GM23338 (cell line): ENCODE measurements at regions not wholly inside any gene's neighbourhood (a gene's known extent, or its start where the extent isn't known, plus 50 kb on each side); places are given as distances from the start of the nearest gene placed in this dataset.

Experiments used
- ATAC-seq: fragments of 200-7000 bp; cut with Tn5 transposase; 3 replicates; pipeline ENCODE4 v1.9.1; 2020
- DNase-seq: peaks from one replicate; pipeline ENCODE4 v3.0.0-alpha.2; 2015; ENCODE audit warnings: low spot score
- H2AFZ ChIP-seq: fragments of 200-600 bp; sonication (generic); 2 replicates; pipeline ENCODE4 v1.8.0; 2016; ENCODE audit warnings: antibody characterized with exemption, mild to moderate bottlenecking, moderate library complexity
- H3F3A ChIP-seq: fragments of 200-600 bp; sonication (generic); replicated peaks from 2 replicates; pipeline ENCODE4 v1.8.0; 2017; ENCODE audit warnings: antibody characterized with exemption, mixed run types, low read depth
- H3K27ac ChIP-seq: fragments of 200-600 bp; sonication (generic); 2 replicates; pipeline ENCODE4 v1.6.1; 2016; ENCODE audit warnings: low read depth
- H3K27me3 ChIP-seq: fragments of 200-600 bp; sonication (generic); 2 replicates; pipeline ENCODE4 v1.8.0; 2016; ENCODE audit warnings: mild to moderate bottlenecking, mixed run types, moderate library complexity; ENCODE audit not compliant: insufficient read depth
- H3K36me3 ChIP-seq: fragments of 200-600 bp; sonication (generic); 2 replicates; pipeline ENCODE4 v1.8.0; 2016; ENCODE audit warnings: mild to moderate bottlenecking; ENCODE audit not compliant: insufficient read depth
- H3K4me1 ChIP-seq: fragments of 200-600 bp; sonication (generic); 2 replicates; pipeline ENCODE4 v1.8.0; 2016; ENCODE audit warnings: mild to moderate bottlenecking, moderate library complexity; ENCODE audit not compliant: insufficient read depth
- H3K4me2 ChIP-seq: fragments of 200-600 bp; sonication (generic); 2 replicates; pipeline ENCODE4 v1.7.1; 2017; ENCODE audit warnings: mixed run types
- H3K4me3 ChIP-seq: fragments of 200-600 bp; sonication (generic); 2 replicates; pipeline ENCODE4 v1.6.1; 2016; ENCODE audit warnings: mixed run types
- H3K79me2 ChIP-seq: fragments of 200-600 bp; sonication (generic); replicated peaks from 2 replicates; pipeline ENCODE4 v1.8.0; 2017; ENCODE audit warnings: mild to moderate bottlenecking; ENCODE audit not compliant: insufficient read depth
- H3K9me2 ChIP-seq: fragments of 200-600 bp; sonication (generic); 2 replicates; pipeline ENCODE4 v1.8.0; 2017; ENCODE audit not compliant: insufficient read depth
- H4K20me1 ChIP-seq: fragments of 200-600 bp; sonication (generic); replicated peaks from 2 replicates; pipeline ENCODE4 v1.8.0; 2017; ENCODE audit warnings: mild to moderate bottlenecking; ENCODE audit not compliant: insufficient read depth
- H3K27ac Mint-ChIP-seq: 2 replicates; pipeline ENCODE4 v1.8.0; 2020; ENCODE audit warnings: inconsistent platforms, mild to moderate bottlenecking, moderate library complexity, mixed read lengths
- H3K27me3 Mint-ChIP-seq: 3 replicates; pipeline ENCODE4 v1.8.0; 2022; ENCODE audit warnings: low read depth, mild to moderate bottlenecking, moderate library complexity, mixed read lengths, inconsistent platforms; ENCODE audit not compliant: insufficient read depth, poor library complexity
- H3K36me3 Mint-ChIP-seq: 3 replicates; pipeline ENCODE4 v1.8.0; 2021; ENCODE audit warnings: low read depth, mild to moderate bottlenecking, inconsistent platforms, moderate library complexity, mixed read lengths
- H3K4me1 Mint-ChIP-seq: 3 replicates; pipeline ENCODE4 v1.8.0; 2020; ENCODE audit warnings: mild to moderate bottlenecking, inconsistent platforms, mixed read lengths
- H3K4me3 Mint-ChIP-seq: 3 replicates; pipeline ENCODE4 v1.8.0; 2021; ENCODE audit warnings: moderate library complexity, mild to moderate bottlenecking, inconsistent platforms, mixed read lengths
- H3K9me3 Mint-ChIP-seq: 3 replicates; pipeline ENCODE4 v1.8.0; 2020; ENCODE audit warnings: moderate library complexity, mild to moderate bottlenecking, inconsistent platforms, mixed read lengths
- CTCF ChIP-seq, 2 experiments: fragments of 200-600 bp in 1 of 2; sonication (generic) in 1 of 2; conservative IDR thresholded peaks; 2 replicates each; pipeline versions ENCODE4 v1.5.1 to v1.6.1; 2016 to 2017; ENCODE audit warnings: antibody characterized with exemption in 2 of 2, low read depth in 2 of 2, mild to moderate bottlenecking in 2 of 2, moderate library complexity in 1 of 2
- EZH2 ChIP-seq: fragments of 200-600 bp; sonication (generic); IDR thresholded peaks from one replicate; pipeline ENCODE4 v1.8.0; 2017; ENCODE audit warnings: antibody characterized with exemption, mild to moderate bottlenecking, low read depth; ENCODE audit not compliant: unreplicated experiment
- JUNB ChIP-seq: IDR thresholded peaks from one replicate; pipeline ENCODE4 v1.6.1; 2016; ENCODE audit warnings: antibody characterized with exemption; ENCODE audit not compliant: unreplicated experiment
- NANOG ChIP-seq: IDR thresholded peaks from 2 replicates; pipeline ENCODE4 v1.6.1; 2016; ENCODE audit warnings: antibody characterized with exemption, borderline replicate concordance
- POLR2AphosphoS5 ChIP-seq: IDR thresholded peaks from 2 replicates; pipeline ENCODE4 v1.6.1; 2016; ENCODE audit warnings: antibody characterized with exemption, low read depth
- REST ChIP-seq: IDR thresholded peaks from one replicate; pipeline ENCODE4 v1.6.1; 2018; ENCODE audit warnings: antibody characterized with exemption; ENCODE audit not compliant: unreplicated experiment
- STAT1 ChIP-seq: IDR thresholded peaks from one replicate; pipeline ENCODE4 v1.6.1; 2016; ENCODE audit warnings: antibody characterized with exemption; ENCODE audit not compliant: unreplicated experiment
- ZNF114 ChIP-seq: fragments of 250-450 bp; sonication (Bioruptor Pico); IDR thresholded peaks from 2 replicates; pipeline ENCODE4 v1.5.0; 2020; ENCODE audit warnings: mild to moderate bottlenecking, moderate library complexity
- ZNF331 ChIP-seq: fragments of 250-450 bp; sonication (Bioruptor Pico); IDR thresholded peaks from 2 replicates; pipeline ENCODE4 v1.5.0; 2020; ENCODE audit warnings: low read depth, mild to moderate bottlenecking, moderate library complexity

GRCh38 chr10:33835556-33835955, 501.1 kb upstream of the NRP1 start:
- Mint-ChIP-seq H3K27me3 (peaks cover 4% of the 10 kb centered on the region), H3K9me3 (no peaks in the 10 kb centered on the region; the same call in none of the 3 replicates), H3K4me3 (no peak overlapping the region), H3K4me1 (0 out of 3 replicates have a peak, but pooled peaks cover 3% of the 10 kb centered on the region), H3K36me3 (no peaks in the 10 kb centered on the region; the same call in 2 of the 3 replicates), H3K27ac (no peak overlapping the region)
- Histone ChIP-seq H3K4me2 (no peak overlapping the region), H3K79me2 (no peaks in the 10 kb centered on the region), H3K4me1 (0 out of 2 replicates have a peak, but pooled peaks cover 4% of the 10 kb centered on the region), H3K27me3 (no peaks in the 10 kb centered on the region), H3K36me3 (no peaks in the 10 kb centered on the region), H3K9me2 (peaks cover 3% of the 10 kb centered on the region; the same call in 1 of the 2 replicates), H2AFZ (no peak overlapping the region), H3K27ac (no peak overlapping the region), H3F3A (no peaks in the 10 kb centered on the region), H4K20me1 (no peaks in the 10 kb centered on the region), H3K4me3 (no peak overlapping the region)
- DNase-seq (no peak), ATAC-seq (no peak)
- TF ChIP-seq ZNF114 (CRISPR knock-in tag) = no peak
- TF ChIP-seq EZH2 = no peak
- TF ChIP-seq CTCF (conservative IDR thresholded peaks at IDR 0.05; ENCODE audit: low read depth in 2 of 2) = no peak
- TF ChIP-seq NANOG = no peak

GRCh38 chr10:33833566-33833965, 499.1 kb upstream of the NRP1 start:
- H3K79me2 ChIP-seq = no peaks in the 10 kb centered on the region
- H3K4me1 ChIP-seq = 0 out of 2 replicates have a peak, but pooled peaks cover 3% of the 10 kb centered on the region
- Mint-ChIP-seq H3K27ac (no peak overlapping the region), H3K4me1 (0 out of 3 replicates have a peak, but pooled peaks cover 3% of the 10 kb centered on the region), H3K9me3 (peaks cover 8% of the 10 kb centered on the region), H3K27me3 (peaks cover 8% of the 10 kb centered on the region), H3K4me3 (no peak overlapping the region), H3K36me3 (no peaks in the 10 kb centered on the region)
- no peak overlapping the region for H3K4me3 ChIP-seq
- H2AFZ ChIP-seq = no peak overlapping the region
- H3K9me2 ChIP-seq = peaks cover 3% of the 10 kb centered on the region; the same call in 1 of the 2 replicates
- ATAC-seq (no peak), DNase-seq (no peak)
- no peak for TF ChIP-seq POLR2AphosphoS5
- TF ChIP-seq JUNB = no peak
- TF ChIP-seq EZH2 = no peak
- no peak for TF ChIP-seq STAT1
- TF ChIP-seq ZNF331 (CRISPR knock-in tag) = no peak
- TF ChIP-seq ZNF114 (CRISPR knock-in tag) = no peak
- no peak overlapping the region for H3K27ac ChIP-seq
- H4K20me1 ChIP-seq = no peaks in the 10 kb centered on the region
- no peaks in the 10 kb centered on the region for H3F3A ChIP-seq
- no peaks in the 10 kb centered on the region for H3K36me3 ChIP-seq
- no peaks in the 10 kb centered on the region for H3K27me3 ChIP-seq
- H3K4me2 ChIP-seq = no peak overlapping the region

- no peak overlapping the region; the same call in 1 of the 2 replicates for H2AFZ ChIP-seq
- no peak overlapping the region for H3K4me3 ChIP-seq
- Mint-ChIP-seq H3K9me3 (peaks cover 8% of the 10 kb centered on the region), H3K27ac (no peak overlapping the region), H3K4me3 (no peak overlapping the region), H3K36me3 (no peaks in the 10 kb centered on the region), H3K4me1 (0 out of 3 replicates have a peak, but pooled peaks cover 3% of the 10 kb centered on the region), H3K27me3 (peaks cover 4% of the 10 kb centered on the region)
- H3K27ac ChIP-seq = no peak overlapping the region
- H3K9me2 ChIP-seq = peaks cover 3% of the 10 kb centered on the region; the same call in 1 of the 2 replicates
- ATAC-seq (no peak), DNase-seq (no peak)
- H3F3A ChIP-seq = no peaks in the 10 kb centered on the region
- no peaks in the 10 kb centered on the region for H3K27me3 ChIP-seq
- no peaks in the 10 kb centered on the region for H4K20me1 ChIP-seq
- no peaks in the 10 kb centered on the region for H3K36me3 ChIP-seq
- H3K4me1 ChIP-seq = no peaks in the 10 kb centered on the region
- no peaks in the 10 kb centered on the region for H3K79me2 ChIP-seq
- no peak overlapping the region for H3K4me2 ChIP-seq
- no peak for TF ChIP-seq JUNB
- TF ChIP-seq REST = no peak
Observed at GRCh38 chr10:33832124-33832787, 497.8 kb upstream of the NRP1 start.
